GM12878 (cell line): ENCODE measurements at regions not wholly inside any gene's neighbourhood (a gene's known extent, or its start where the extent isn't known, plus 50 kb on each side); places are given as distances from the start of the nearest gene placed in this dataset.

Source experiments
- CTCF ChIP-seq, 3 experiments: IDR thresholded peaks in 2 of 3; conservative IDR thresholded peaks in 1 of 3; 2 replicates each; pipeline ENCODE4 v1.5.1; 2011; ENCODE audit warnings: low read depth in 3 of 3, low read length in 3 of 3, mild to moderate bottlenecking in 3 of 3, control low read depth in 2 of 3, moderate library complexity in 2 of 3, inconsistent platforms in 1 of 3, mixed read lengths in 1 of 3; ENCODE audit not compliant: control insufficient read depth in 2 of 3, insufficient read depth in 1 of 3; ENCODE audit errors: extremely low read depth in 1 of 3
- HDAC6 ChIP-seq: fragments of 200-600 bp; sonication (generic); IDR thresholded peaks from one replicate; pipeline ENCODE4 v1.8.0; 2017; ENCODE audit warnings: antibody characterized with exemption; ENCODE audit not compliant: unreplicated experiment
- JUND ChIP-seq: IDR thresholded peaks from 2 replicates; pipeline ENCODE4 v1.6.1; 2012; ENCODE audit warnings: low read depth, mild to moderate bottlenecking, low read length, improper control_type of control experiment, moderate library complexity
- KLF5 ChIP-seq: fragments of 450-650 bp; IDR thresholded peaks from 2 replicates; pipeline ENCODE4 v1.6.1; 2014; ENCODE audit warnings: mild to moderate bottlenecking; ENCODE audit not compliant: partially characterized antibody
- MYC ChIP-seq: IDR thresholded peaks from 2 replicates; pipeline ENCODE4 v1.6.1; 2011; ENCODE audit warnings: mild to moderate bottlenecking, low read length, moderate library complexity, inconsistent platforms; ENCODE audit not compliant: insufficient read depth, insufficient replicate concordance, insufficient read length, severe bottlenecking
- TCF12 ChIP-seq: IDR thresholded peaks from 2 replicates; pipeline ENCODE4 v1.6.1; 2011; ENCODE audit warnings: low read depth, mild to moderate bottlenecking, low read length
- YY1 ChIP-seq: IDR thresholded peaks from 2 replicates; pipeline ENCODE4 v1.6.1; 2011; ENCODE audit warnings: low read depth, mild to moderate bottlenecking, low read length
- TF ChIP-seq, protein P1 (sequence below): IDR thresholded peaks from 2 replicates; pipeline ENCODE4 v1.6.1; 2012; ENCODE audit warnings: low read depth, low read length, improper control_type of control experiment

GRCh38 chr3:14300721-14301399 is 101.5 kb upstream of the SLC6A6 start:
- no peak for TF ChIP-seq TCF12
- TF ChIP-seq HDAC6, result no peak
- TF ChIP-seq JUND, result no peak
- no peak for TF ChIP-seq YY1
- no peak for TF ChIP-seq KLF5
- no peak for TF ChIP-seq MYC
- TF ChIP-seq, protein P1, sequence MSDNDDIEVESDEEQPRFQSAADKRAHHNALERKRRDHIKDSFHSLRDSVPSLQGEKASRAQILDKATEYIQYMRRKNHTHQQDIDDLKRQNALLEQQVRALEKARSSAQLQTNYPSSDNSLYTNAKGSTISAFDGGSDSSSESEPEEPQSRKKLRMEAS, result no peak
- TF ChIP-seq CTCF (IDR thresholded peaks at IDR 0.05 in 2 of 3, conservative IDR thresholded peaks at IDR 0.05 in 1 of 3; ENCODE audit: control insufficient read depth in 2 of 3, extremely low read depth in 1 of 3, insufficient read depth in 1 of 3, low read depth in 3 of 3, low read length in 3 of 3), result no peak
